HL-60 (cell line): ENCODE measurements at regions not wholly inside any gene's neighbourhood (a gene's known extent, or its start where the extent isn't known, plus 50 kb on each side); places are given as distances from the start of the nearest gene placed in this dataset.

Experiments used
- POLR2AphosphoS5 ChIP-seq: IDR thresholded peaks from 2 replicates; pipeline ENCODE4 v1.6.1; 2012; ENCODE audit warnings: low read depth
- SPI1 ChIP-seq: IDR thresholded peaks from 2 replicates; pipeline ENCODE4 v1.6.1; 2012; ENCODE audit warnings: low read depth, mild to moderate bottlenecking, borderline replicate concordance
- TF ChIP-seq, protein P1 (sequence below): IDR thresholded peaks from one replicate; pipeline ENCODE4 v1.5.1; 2011; ENCODE audit warnings: low read length, control low read depth, inconsistent platforms; ENCODE audit not compliant: insufficient read depth
- TF ChIP-seq, protein P2 (sequence below): IDR thresholded peaks from 2 replicates; pipeline ENCODE4 v1.6.1; 2012; ENCODE audit warnings: low read depth; ENCODE audit not compliant: insufficient replicate concordance

DNA sequence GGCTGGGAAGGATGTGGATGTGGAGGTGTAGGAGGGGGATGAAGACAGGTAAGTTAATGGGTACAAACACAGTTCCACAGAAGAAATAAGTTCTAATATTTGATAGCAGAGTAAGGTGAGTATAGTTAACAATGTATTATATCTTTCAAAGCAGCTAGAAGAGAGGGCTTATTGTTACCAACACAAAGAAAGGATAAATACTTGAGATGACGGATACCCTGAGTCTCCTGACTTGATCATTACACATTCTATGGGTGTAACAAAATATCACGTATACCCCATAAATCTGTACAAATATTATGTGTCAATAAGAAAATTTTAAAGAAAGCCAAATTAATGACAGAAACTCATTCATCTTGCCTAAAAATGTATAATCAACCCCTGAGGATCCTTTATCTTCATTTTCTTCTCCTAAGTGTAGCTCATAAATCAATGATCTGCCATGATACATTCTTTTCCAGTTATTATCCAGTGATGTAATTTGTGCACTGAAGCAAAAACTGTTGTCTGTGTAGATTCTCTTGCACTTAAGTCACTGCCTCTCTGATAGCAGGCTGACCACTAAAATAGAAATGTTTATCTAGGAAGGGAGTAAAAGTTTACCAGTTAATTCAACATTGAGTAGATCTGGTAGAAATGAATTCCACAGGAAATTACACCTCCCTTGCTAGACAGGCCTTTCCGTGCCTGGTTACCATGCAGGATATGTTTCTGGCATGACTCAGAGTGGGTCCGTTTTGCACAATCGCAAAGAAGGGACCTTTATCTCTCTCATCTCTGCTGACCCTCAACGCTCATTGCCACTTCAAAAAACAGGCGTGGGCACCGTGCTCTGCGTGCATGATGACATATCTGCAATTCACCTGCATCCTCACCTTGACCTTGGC is 249.7 kb upstream of the NCKAP5 start:
- TF ChIP-seq, protein P1, sequence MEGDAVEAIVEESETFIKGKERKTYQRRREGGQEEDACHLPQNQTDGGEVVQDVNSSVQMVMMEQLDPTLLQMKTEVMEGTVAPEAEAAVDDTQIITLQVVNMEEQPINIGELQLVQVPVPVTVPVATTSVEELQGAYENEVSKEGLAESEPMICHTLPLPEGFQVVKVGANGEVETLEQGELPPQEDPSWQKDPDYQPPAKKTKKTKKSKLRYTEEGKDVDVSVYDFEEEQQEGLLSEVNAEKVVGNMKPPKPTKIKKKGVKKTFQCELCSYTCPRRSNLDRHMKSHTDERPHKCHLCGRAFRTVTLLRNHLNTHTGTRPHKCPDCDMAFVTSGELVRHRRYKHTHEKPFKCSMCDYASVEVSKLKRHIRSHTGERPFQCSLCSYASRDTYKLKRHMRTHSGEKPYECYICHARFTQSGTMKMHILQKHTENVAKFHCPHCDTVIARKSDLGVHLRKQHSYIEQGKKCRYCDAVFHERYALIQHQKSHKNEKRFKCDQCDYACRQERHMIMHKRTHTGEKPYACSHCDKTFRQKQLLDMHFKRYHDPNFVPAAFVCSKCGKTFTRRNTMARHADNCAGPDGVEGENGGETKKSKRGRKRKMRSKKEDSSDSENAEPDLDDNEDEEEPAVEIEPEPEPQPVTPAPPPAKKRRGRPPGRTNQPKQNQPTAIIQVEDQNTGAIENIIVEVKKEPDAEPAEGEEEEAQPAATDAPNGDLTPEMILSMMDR, result no peak
- TF ChIP-seq, protein P2, sequence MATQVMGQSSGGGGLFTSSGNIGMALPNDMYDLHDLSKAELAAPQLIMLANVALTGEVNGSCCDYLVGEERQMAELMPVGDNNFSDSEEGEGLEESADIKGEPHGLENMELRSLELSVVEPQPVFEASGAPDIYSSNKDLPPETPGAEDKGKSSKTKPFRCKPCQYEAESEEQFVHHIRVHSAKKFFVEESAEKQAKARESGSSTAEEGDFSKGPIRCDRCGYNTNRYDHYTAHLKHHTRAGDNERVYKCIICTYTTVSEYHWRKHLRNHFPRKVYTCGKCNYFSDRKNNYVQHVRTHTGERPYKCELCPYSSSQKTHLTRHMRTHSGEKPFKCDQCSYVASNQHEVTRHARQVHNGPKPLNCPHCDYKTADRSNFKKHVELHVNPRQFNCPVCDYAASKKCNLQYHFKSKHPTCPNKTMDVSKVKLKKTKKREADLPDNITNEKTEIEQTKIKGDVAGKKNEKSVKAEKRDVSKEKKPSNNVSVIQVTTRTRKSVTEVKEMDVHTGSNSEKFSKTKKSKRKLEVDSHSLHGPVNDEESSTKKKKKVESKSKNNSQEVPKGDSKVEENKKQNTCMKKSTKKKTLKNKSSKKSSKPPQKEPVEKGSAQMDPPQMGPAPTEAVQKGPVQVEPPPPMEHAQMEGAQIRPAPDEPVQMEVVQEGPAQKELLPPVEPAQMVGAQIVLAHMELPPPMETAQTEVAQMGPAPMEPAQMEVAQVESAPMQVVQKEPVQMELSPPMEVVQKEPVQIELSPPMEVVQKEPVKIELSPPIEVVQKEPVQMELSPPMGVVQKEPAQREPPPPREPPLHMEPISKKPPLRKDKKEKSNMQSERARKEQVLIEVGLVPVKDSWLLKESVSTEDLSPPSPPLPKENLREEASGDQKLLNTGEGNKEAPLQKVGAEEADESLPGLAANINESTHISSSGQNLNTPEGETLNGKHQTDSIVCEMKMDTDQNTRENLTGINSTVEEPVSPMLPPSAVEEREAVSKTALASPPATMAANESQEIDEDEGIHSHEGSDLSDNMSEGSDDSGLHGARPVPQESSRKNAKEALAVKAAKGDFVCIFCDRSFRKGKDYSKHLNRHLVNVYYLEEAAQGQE, result no peak
- TF ChIP-seq POLR2AphosphoS5, result no peak
- no peak for TF ChIP-seq SPI1
